Mesenchymal stem cell (in vitro differentiated cells and primary cell): ENCODE measurements at regions not wholly inside any gene's neighbourhood (a gene's known extent, or its start where the extent isn't known, plus 50 kb on each side); places are given as distances from the start of the nearest gene placed in this dataset.

Experiments
- DNase-seq: peaks from one replicate; pipeline ENCODE4 v3.0.0-alpha.2; 2013
- H2AFZ ChIP-seq: one replicate; pipeline ENCODE4 v1.6.1; 2013; ENCODE audit warnings: low read depth, mild to moderate bottlenecking, control low read depth, inconsistent platforms, low read length, moderate library complexity
- H2AK5ac ChIP-seq: 2 replicates; pipeline ENCODE4 v1.6.1; 2013; ENCODE audit warnings: low read length, moderate library complexity, mild to moderate bottlenecking, inconsistent platforms; ENCODE audit not compliant: severe bottlenecking
- H2BK120ac ChIP-seq: one replicate; pipeline ENCODE4 v1.6.1; 2013; ENCODE audit warnings: low read depth, mild to moderate bottlenecking, inconsistent platforms, low read length, moderate library complexity
- H2BK12ac ChIP-seq, 2 experiments: one replicate each; pipeline ENCODE4 v1.6.1; 2013; ENCODE audit warnings: inconsistent platforms in 2 of 2, low read length in 2 of 2, mild to moderate bottlenecking in 2 of 2, moderate library complexity in 2 of 2, control low read depth in 1 of 2
- H2BK15ac ChIP-seq: one replicate; pipeline ENCODE4 v1.6.1; 2013; ENCODE audit warnings: mild to moderate bottlenecking, low read depth, inconsistent platforms; ENCODE audit not compliant: poor library complexity, severe bottlenecking
- H2BK5ac ChIP-seq: 2 replicates; pipeline ENCODE4 v1.6.1; 2013; ENCODE audit warnings: low read depth, mild to moderate bottlenecking, low read length, control low read depth, inconsistent platforms; ENCODE audit not compliant: poor library complexity, severe bottlenecking
- H3K14ac ChIP-seq, 2 experiments: one replicate each; pipeline ENCODE4 v1.6.1; 2013; ENCODE audit warnings: inconsistent platforms in 2 of 2, low read length in 2 of 2, control low read depth in 1 of 2, mild to moderate bottlenecking in 1 of 2, moderate library complexity in 1 of 2
- H3K18ac ChIP-seq, 2 experiments: one replicate each; pipeline ENCODE4 v1.6.1; 2013; ENCODE audit warnings: inconsistent platforms in 2 of 2, low read length in 2 of 2, control low read depth in 1 of 2, low read depth in 1 of 2, mild to moderate bottlenecking in 1 of 2
- H3K23ac ChIP-seq, 2 experiments: one replicate each; pipeline ENCODE4 v1.6.1; 2013; ENCODE audit warnings: inconsistent platforms in 2 of 2, low read length in 2 of 2, mild to moderate bottlenecking in 2 of 2, moderate library complexity in 2 of 2, control low read depth in 1 of 2
- H3K27ac ChIP-seq: 2 replicates; pipeline ENCODE4 v1.5.1; 2013; ENCODE audit warnings: mild to moderate bottlenecking, moderate library complexity, low read length, control low read depth, inconsistent platforms; ENCODE audit not compliant: poor library complexity, severe bottlenecking
- H3K27me3 ChIP-seq, 2 experiments: 2 replicates each; pipeline versions ENCODE4 v1.6.1 to v1.7.0; 2013; ENCODE audit warnings: low read length in 2 of 2, mild to moderate bottlenecking in 2 of 2, moderate library complexity in 2 of 2, control low read depth in 1 of 2, inconsistent platforms in 1 of 2; ENCODE audit not compliant: control insufficient read depth in 1 of 2, insufficient read depth in 1 of 2
- H3K36me3 ChIP-seq, 2 experiments: 2 replicates each; pipeline versions ENCODE4 v1.6.1 to v1.7.0; 2013; ENCODE audit warnings: low read length in 2 of 2, control low read depth in 1 of 2, inconsistent platforms in 1 of 2, low read depth in 1 of 2, mild to moderate bottlenecking in 1 of 2; ENCODE audit not compliant: insufficient read depth in 2 of 2, control insufficient read depth in 1 of 2
- H3K4ac ChIP-seq, 2 experiments: one replicate each; pipeline ENCODE4 v1.6.1; 2013; ENCODE audit warnings: inconsistent platforms in 2 of 2, low read length in 2 of 2, mild to moderate bottlenecking in 2 of 2, moderate library complexity in 2 of 2, control low read depth in 1 of 2, low read depth in 1 of 2
- H3K4me1 ChIP-seq: 2 replicates; pipeline ENCODE4 v1.6.1; 2013; ENCODE audit warnings: low read depth, low read length, control low read depth; ENCODE audit not compliant: control insufficient read depth, insufficient read depth
- H3K4me2 ChIP-seq: 2 replicates; pipeline ENCODE4 v1.6.1; 2013; ENCODE audit warnings: low read length, mild to moderate bottlenecking, inconsistent platforms; ENCODE audit not compliant: poor library complexity, severe bottlenecking
- H3K4me3 ChIP-seq, 2 experiments: 2 replicates each; pipeline versions ENCODE4 v1.5.1 to v1.7.0; 2013; ENCODE audit warnings: low read length in 2 of 2, mild to moderate bottlenecking in 2 of 2, control low read depth in 1 of 2, low read depth in 1 of 2; ENCODE audit not compliant: insufficient read depth in 1 of 2
- H3K79me1 ChIP-seq: replicated peaks from 2 replicates; pipeline ENCODE4 v1.6.1; 2013; ENCODE audit warnings: mild to moderate bottlenecking, control low read depth, low read length, inconsistent platforms; ENCODE audit not compliant: poor library complexity, severe bottlenecking
- H3K9ac ChIP-seq: 2 replicates; pipeline ENCODE4 v1.7.0; 2013; ENCODE audit warnings: mild to moderate bottlenecking, low read length, moderate library complexity
- H3K9me3 ChIP-seq: 2 replicates; pipeline ENCODE4 v1.7.0; 2013; ENCODE audit warnings: mild to moderate bottlenecking, low read length; ENCODE audit not compliant: control insufficient read depth
- H4K8ac ChIP-seq: one replicate; pipeline ENCODE4 v1.6.1; 2013; ENCODE audit warnings: inconsistent platforms, mild to moderate bottlenecking, low read length, moderate library complexity
- H4K91ac ChIP-seq: one replicate; pipeline ENCODE4 v1.6.1; 2013; ENCODE audit warnings: mild to moderate bottlenecking, low read length, inconsistent platforms
- WGBS: methylation state at CpG from one replicate; pipeline ENCODE4 v1.1.7; 2013; ENCODE audit warnings: mixed read lengths; 5-methylcytosine and 5-hydroxymethylcytosine counted together

- Histone ChIP-seq H2BK12ac (no peak overlapping the region), H4K91ac (no peak overlapping the region), H3K23ac (no peak overlapping the region), H2BK15ac (no peak overlapping the region), H3K27ac (no peak overlapping the region), H3K36me3 (no peaks in the 10 kb centered on the region), H3K27me3 (no peaks in the 10 kb centered on the region), H4K8ac (no peak overlapping the region), H3K4ac (no peak overlapping the region), H3K4me3 (no peak overlapping the region), H3K9me3 (no peaks in the 10 kb centered on the region), H3K14ac (no peak overlapping the region), H3K4me1 (no peaks in the 10 kb centered on the region), H3K79me1 (no peaks in the 10 kb centered on the region), H3K18ac (no peak overlapping the region), H3K4me2 (no peak overlapping the region), H2AFZ (no peak overlapping the region), H3K9ac (no peak overlapping the region), H2BK120ac (no peak overlapping the region), H2BK5ac (no peak overlapping the region), H2AK5ac (no peak overlapping the region)
- 100% methylated on average over 1 of the region's 1 CpG for WGBS
- DNase-seq, result no peak
Observed at GRCh38 chr7:84362828-84363227, 168.2 kb upstream of the SEMA3A start.

- H3K18ac ChIP-seq, result no peak overlapping the region
- no peak overlapping the region for H3K4me3 ChIP-seq
- no peak overlapping the region for H3K23ac ChIP-seq
- H2AK5ac ChIP-seq, result no peak overlapping the region
- H2BK15ac ChIP-seq, result no peak overlapping the region
- H3K4me1 ChIP-seq, result no peaks in the 10 kb centered on the region
- H3K27ac ChIP-seq, result no peak overlapping the region
- no peak overlapping the region for H2BK5ac ChIP-seq
- no peak overlapping the region for H4K91ac ChIP-seq
- no peak overlapping the region for H4K8ac ChIP-seq
- H3K79me1 ChIP-seq, result no peaks in the 10 kb centered on the region
- no peaks in the 10 kb centered on the region for H3K36me3 ChIP-seq
- no peak overlapping the region for H3K9ac ChIP-seq
- no peak overlapping the region for H3K14ac ChIP-seq
- no peak overlapping the region for H3K4me2 ChIP-seq
- no peak overlapping the region for H2BK120ac ChIP-seq
- WGBS, result no CpG with 5 or more reads among the region's 3 CpGs
- H3K4ac ChIP-seq, result no peak overlapping the region
- no peak overlapping the region for H2AFZ ChIP-seq
- H3K27me3 ChIP-seq, result no peaks in the 10 kb centered on the region
- no peaks in the 10 kb centered on the region for H3K9me3 ChIP-seq
- no peak for DNase-seq
- no peak overlapping the region for H2BK12ac ChIP-seq
Observed at GRCh38 chr7:84362360-84362759, 167.8 kb upstream of the SEMA3A start.

GRCh38 chr7:84354866-84355265, 160.3 kb upstream of the SEMA3A start:
- H3K27me3 ChIP-seq, result no peaks in the 10 kb centered on the region
- H3K4me1 ChIP-seq, result no peaks in the 10 kb centered on the region
- no peak overlapping the region for H2BK15ac ChIP-seq
- no peak overlapping the region for H3K23ac ChIP-seq
- no peak overlapping the region for H2BK5ac ChIP-seq
- H3K27ac ChIP-seq, result no peak overlapping the region
- no peak overlapping the region for H2BK12ac ChIP-seq
- H3K9me3 ChIP-seq, result no peaks in the 10 kb centered on the region
- no peak for DNase-seq
- WGBS, result 100% methylated on average over 1 of the region's 1 CpG
- H2BK120ac ChIP-seq, result no peak overlapping the region
- no peak overlapping the region for H3K4ac ChIP-seq
- no peak overlapping the region for H3K14ac ChIP-seq
- H4K8ac ChIP-seq, result no peak overlapping the region
- H3K4me2 ChIP-seq, result no peak overlapping the region
- H3K9ac ChIP-seq, result no peak overlapping the region
- no peaks in the 10 kb centered on the region for H3K79me1 ChIP-seq
- no peak overlapping the region for H4K91ac ChIP-seq
- no peak overlapping the region for H3K4me3 ChIP-seq
- H3K36me3 ChIP-seq, result no peaks in the 10 kb centered on the region
- no peak overlapping the region for H3K18ac ChIP-seq
- no peak overlapping the region for H2AK5ac ChIP-seq
- H2AFZ ChIP-seq, result no peak overlapping the region

- no peaks in the 10 kb centered on the region for H3K36me3 ChIP-seq
- no peak overlapping the region for H2BK15ac ChIP-seq
- no peak overlapping the region for H2BK5ac ChIP-seq
- H2BK120ac ChIP-seq, result no peak overlapping the region
- no peak overlapping the region for H3K27ac ChIP-seq
- H2AFZ ChIP-seq, result no peak overlapping the region
- no peaks in the 10 kb centered on the region for H3K4me1 ChIP-seq
- H3K4me3 ChIP-seq, result no peak overlapping the region
- no peak overlapping the region for H3K4me2 ChIP-seq
- H3K14ac ChIP-seq, result no peak overlapping the region
- H4K91ac ChIP-seq, result no peak overlapping the region
- no peaks in the 10 kb centered on the region for H3K27me3 ChIP-seq
- no peak overlapping the region for H3K23ac ChIP-seq
- no peak overlapping the region for H2AK5ac ChIP-seq
- H3K4ac ChIP-seq, result no peak overlapping the region
- no peak overlapping the region for H3K9ac ChIP-seq
- DNase-seq, result no peak
- no peaks in the 10 kb centered on the region for H3K79me1 ChIP-seq
- H4K8ac ChIP-seq, result no peak overlapping the region
- H2BK12ac ChIP-seq, result no peak overlapping the region
- no peak overlapping the region for H3K18ac ChIP-seq
- H3K9me3 ChIP-seq, result no peaks in the 10 kb centered on the region
Observed at GRCh38 chr7:84354030-84354429, 159.4 kb upstream of the SEMA3A start.
